Endothelial cell of umbilical vein (primary cell): ENCODE measurements at regions not wholly inside any gene's neighbourhood (a gene's known extent, or its start where the extent isn't known, plus 50 kb on each side); places are given as distances from the start of the nearest gene placed in this dataset.

Experiments used
- BruUV-seq: library from RNA; stranded (reverse); fragments of 400-500 nt; replicated peaks from 2 replicates; lab custom pipeline; 2021; lab: Mats Ljungman, UMichigan
- CTCF ChIA-PET: fragments of 300-600, 350-600 bp; sonication (Branson Sonifier 250); formaldehyde crosslinking; loops from one replicate; lab custom pipeline; 2021; ENCODE audit warnings: antibody characterized with exemption, inconsistent platforms; lab: Charles Lee
- POLR2A ChIA-PET: fragments of 300-600, 350-600 bp; sonication (Branson Sonifier 250); formaldehyde crosslinking; loops from one replicate; lab custom pipeline; 2021; ENCODE audit warnings: antibody characterized with exemption, inconsistent platforms; lab: Charles Lee
- DNase-seq: peaks from one replicate; pipeline ENCODE4 v3.0.0-alpha.2; 2011; ENCODE audit warnings: low read depth, low spot score
- FAIRE-seq: peaks from 2 replicates; lab custom pipeline; 2011; peaks lifted over from hg19 to GRCh38; lab: Jason Lieb, UNC
- H2AFZ ChIP-seq: 2 replicates; pipeline ENCODE4 v1.6.0; 2012; ENCODE audit warnings: low read depth, low read length, control low read depth, inconsistent platforms
- H3K27ac ChIP-seq: 2 replicates; pipeline ENCODE4 v1.5.1; 2011; ENCODE audit warnings: low read depth, mild to moderate bottlenecking, control low read depth, low read length, moderate library complexity; ENCODE audit not compliant: insufficient read depth
- H3K27me3 ChIP-seq, 2 experiments: 2 replicates each; pipeline versions ENCODE4 v1.6.0 to v1.6.1; 2011; ENCODE audit warnings: low read length in 2 of 2, mixed read lengths in 1 of 2; ENCODE audit not compliant: control insufficient read depth in 2 of 2, insufficient read depth in 2 of 2
- H3K36me3 ChIP-seq, 2 experiments: 2 replicates in 1 of 2; 3 replicates in 1 of 2; pipeline ENCODE4 v1.5.1; 2011; ENCODE audit warnings: low read length in 2 of 2, mild to moderate bottlenecking in 1 of 2, moderate library complexity in 1 of 2; ENCODE audit not compliant: control insufficient read depth in 2 of 2, insufficient read depth in 2 of 2; ENCODE audit errors: extremely low read depth in 1 of 2
- H3K4me1 ChIP-seq: 3 replicates; pipeline ENCODE4 v1.5.1; 2011; ENCODE audit warnings: mild to moderate bottlenecking, low read length; ENCODE audit not compliant: control insufficient read depth, insufficient read depth; ENCODE audit errors: extremely low read depth
- H3K4me2 ChIP-seq: 2 replicates; pipeline ENCODE4 v1.6.1; 2011; ENCODE audit warnings: low read length, control low read depth, mixed read lengths; ENCODE audit not compliant: insufficient read depth
- H3K4me3 ChIP-seq, 3 experiments: fragments of 200-600 bp in 1 of 3; sonication (generic), shearing (Covaris generic) in 1 of 3; replicated peaks in 1 of 3; 2 replicates each; pipeline ENCODE4 v1.5.1; 2011 to 2016; ENCODE audit warnings: control low read depth in 3 of 3, low read length in 3 of 3, mild to moderate bottlenecking in 2 of 3, inconsistent platforms in 1 of 3, low read depth in 1 of 3, moderate library complexity in 1 of 3; ENCODE audit not compliant: insufficient read depth in 1 of 3
- H3K79me2 ChIP-seq: 2 replicates; pipeline ENCODE4 v1.6.0; 2012; ENCODE audit warnings: low read length, inconsistent platforms; ENCODE audit not compliant: control insufficient read depth, insufficient read depth
- H3K9ac ChIP-seq: replicated peaks from 2 replicates; pipeline ENCODE3; 2011; ENCODE audit warnings: low read length, control low read depth; ENCODE audit not compliant: insufficient read depth; ENCODE audit errors: extremely low read depth
- H3K9me1 ChIP-seq: replicated peaks from 3 replicates; pipeline ENCODE4 v1.6.0; 2011; ENCODE audit warnings: mild to moderate bottlenecking, low read length; ENCODE audit not compliant: control insufficient read depth, insufficient read depth; ENCODE audit errors: extremely low read depth
- H3K9me3 ChIP-seq: replicated peaks from 2 replicates; pipeline ENCODE4 v1.5.1; 2012; ENCODE audit warnings: low read length, inconsistent platforms; ENCODE audit not compliant: control insufficient read depth, insufficient read depth
- H4K20me1 ChIP-seq: replicated peaks from 2 replicates; pipeline ENCODE3; 2011; ENCODE audit warnings: mild to moderate bottlenecking, low read length; ENCODE audit not compliant: control insufficient read depth, insufficient read depth; ENCODE audit errors: extremely low read depth
- CTCF ChIP-seq, 2 donors: IDR thresholded peaks; 1 replicate in 1 of 2; 2 replicates in 1 of 2; pipeline ENCODE4 v1.5.1; 2011; ENCODE audit warnings: low read length in 2 of 2, mild to moderate bottlenecking in 2 of 2, moderate library complexity in 2 of 2, control low read depth in 1 of 2, inconsistent platforms in 1 of 2, low read depth in 1 of 2; ENCODE audit not compliant: insufficient read depth in 1 of 2; ENCODE audit errors: extremely low read depth in 1 of 2
- EZH2 ChIP-seq: IDR thresholded peaks from 2 replicates; pipeline ENCODE4 v1.6.1; 2012; ENCODE audit warnings: borderline replicate concordance, low read depth, mild to moderate bottlenecking, moderate library complexity, low read length, inconsistent platforms; ENCODE audit not compliant: severe bottlenecking
- FOS ChIP-seq: IDR thresholded peaks from 2 replicates; pipeline ENCODE4 v1.6.1; 2011; ENCODE audit warnings: mild to moderate bottlenecking, low read length, moderate library complexity, borderline replicate concordance; ENCODE audit not compliant: insufficient read depth
- GATA2 ChIP-seq: IDR thresholded peaks from 2 replicates; pipeline ENCODE4 v1.7.0; 2011; ENCODE audit warnings: low read depth, mild to moderate bottlenecking, moderate library complexity, mixed read lengths, low read length; ENCODE audit not compliant: insufficient read length, insufficient read depth
- JUN ChIP-seq: IDR thresholded peaks from 2 replicates; pipeline ENCODE4 v1.6.1; 2011; ENCODE audit warnings: borderline replicate concordance, low read depth; ENCODE audit not compliant: insufficient read length, insufficient read depth
- MYC ChIP-seq: IDR thresholded peaks from one replicate; pipeline ENCODE4 v1.6.1; 2011; ENCODE audit warnings: mild to moderate bottlenecking, low read depth, low read length
- POLR2A ChIP-seq: IDR thresholded peaks from 2 replicates; pipeline ENCODE4 v1.6.1; 2012; ENCODE audit warnings: low read depth, mild to moderate bottlenecking, control low read depth, low read length
- POLR2AphosphoS5 ChIP-seq: IDR thresholded peaks from 2 replicates; pipeline ENCODE4 v1.6.1; 2012; ENCODE audit warnings: low read depth, mild to moderate bottlenecking, control low read depth, low read length, moderate library complexity; ENCODE audit not compliant: insufficient read depth
- dilution Hi-C: fragments of 300-500 bp; cut with MboI; formaldehyde crosslinking; loops from one replicate; pipeline ENCODE4 v1.15.0; 2019; ENCODE audit warnings: low sequenced_read_pairs; ENCODE audit not compliant: extremely low pct_ligation_motif_present
- intact Hi-C: fragments of 100-400 bp; cut with micrococcal nuclease; formaldehyde crosslinking; loops from one replicate; pipeline ENCODE4 v1.10.0; 2022
- TF ChIP-seq, protein P1 (sequence below): IDR thresholded peaks from 2 replicates; pipeline ENCODE4 v1.6.1; 2011; ENCODE audit not compliant: insufficient read depth, insufficient read length

DNA sequence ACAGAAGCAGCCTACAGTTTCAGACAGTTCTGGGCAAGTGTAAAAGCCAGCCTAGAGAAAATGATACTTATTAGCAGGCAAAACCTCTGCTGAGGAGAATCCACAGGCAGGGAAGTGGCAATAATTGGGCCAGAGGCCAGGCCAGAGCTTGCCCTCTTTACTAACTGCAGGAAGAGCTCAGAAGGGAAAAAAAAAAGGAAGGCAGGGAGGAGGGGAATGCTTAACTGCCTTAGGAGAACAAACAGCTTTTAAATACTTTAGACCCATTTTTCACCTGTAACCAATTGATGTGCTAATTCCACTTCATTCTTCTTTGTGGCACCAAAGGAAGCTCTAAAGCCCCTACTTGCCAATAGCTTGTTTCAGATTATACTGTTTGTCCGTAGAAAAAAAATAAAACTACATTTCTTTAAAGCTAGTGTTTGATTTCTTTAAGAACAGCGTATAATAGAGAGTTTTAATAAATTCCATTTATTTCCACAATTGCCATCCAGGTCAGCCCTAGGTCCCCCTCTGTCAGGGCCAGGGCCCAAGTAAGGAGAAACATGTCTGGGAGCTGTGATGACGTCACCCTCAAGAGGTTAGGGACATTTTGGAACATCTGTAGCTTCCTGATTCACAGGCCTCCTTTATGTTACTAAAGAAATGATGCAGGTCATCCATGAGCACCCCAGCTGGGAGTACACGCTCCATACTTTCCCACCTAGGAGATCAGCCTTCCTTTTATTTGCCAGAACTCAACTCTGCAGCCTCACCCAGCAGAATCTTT lies 384.3 kb downstream of the CDC5L start:
- FAIRE-seq (no peak), DNase-seq (no peak)
- H3K79me2 ChIP-seq: no peaks in the 10 kb centered on the region
- no peak overlapping the region for H3K27ac ChIP-seq
- no peak overlapping the region for H3K4me3 ChIP-seq
- dilution Hi-C loops: no loop called here
- POLR2A ChIA-PET: no interaction called here
- H3K9me3 ChIP-seq: no peaks in the 10 kb centered on the region
- H3K4me2 ChIP-seq: no peak overlapping the region
- H3K9me1 ChIP-seq: no peaks in the 10 kb centered on the region
- intact Hi-C loops: no loop called here
- TF ChIP-seq POLR2A: no peak
- no peak for TF ChIP-seq POLR2AphosphoS5
- no peak for TF ChIP-seq FOS
- no peak for TF ChIP-seq GATA2
- no peak for TF ChIP-seq CTCF (IDR thresholded peaks at IDR 0.05; ENCODE audit: extremely low read depth in 1 of 2, insufficient read depth in 1 of 2, low read depth in 1 of 2, low read length in 2 of 2)
- TF ChIP-seq JUN: no peak
- TF ChIP-seq EZH2: no peak
- TF ChIP-seq, protein P1, sequence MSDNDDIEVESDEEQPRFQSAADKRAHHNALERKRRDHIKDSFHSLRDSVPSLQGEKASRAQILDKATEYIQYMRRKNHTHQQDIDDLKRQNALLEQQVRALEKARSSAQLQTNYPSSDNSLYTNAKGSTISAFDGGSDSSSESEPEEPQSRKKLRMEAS: no peak
- no peak for TF ChIP-seq MYC
- no TSS peak for BruUV-seq
- H2AFZ ChIP-seq: no peak overlapping the region
- CTCF ChIA-PET: interaction anchor here (1.0 kb wide), 1 partner anchor 943 kb away, joined by 3 read pairs; no protein-coding TSS in a partner anchor
- no peaks in the 10 kb centered on the region for H3K27me3 ChIP-seq
- no peaks in the 10 kb centered on the region for H4K20me1 ChIP-seq
- H3K9ac ChIP-seq: no peak overlapping the region
- no peaks in the 10 kb centered on the region for H3K4me1 ChIP-seq
- H3K36me3 ChIP-seq: no peaks in the 10 kb centered on the region
